ENCODE measurements at regions not wholly inside any gene's neighbourhood (a gene's known extent, or its start where the extent isn't known, plus 50 kb on each side); places are given as distances from the start of the nearest gene placed in this dataset.

DNA sequence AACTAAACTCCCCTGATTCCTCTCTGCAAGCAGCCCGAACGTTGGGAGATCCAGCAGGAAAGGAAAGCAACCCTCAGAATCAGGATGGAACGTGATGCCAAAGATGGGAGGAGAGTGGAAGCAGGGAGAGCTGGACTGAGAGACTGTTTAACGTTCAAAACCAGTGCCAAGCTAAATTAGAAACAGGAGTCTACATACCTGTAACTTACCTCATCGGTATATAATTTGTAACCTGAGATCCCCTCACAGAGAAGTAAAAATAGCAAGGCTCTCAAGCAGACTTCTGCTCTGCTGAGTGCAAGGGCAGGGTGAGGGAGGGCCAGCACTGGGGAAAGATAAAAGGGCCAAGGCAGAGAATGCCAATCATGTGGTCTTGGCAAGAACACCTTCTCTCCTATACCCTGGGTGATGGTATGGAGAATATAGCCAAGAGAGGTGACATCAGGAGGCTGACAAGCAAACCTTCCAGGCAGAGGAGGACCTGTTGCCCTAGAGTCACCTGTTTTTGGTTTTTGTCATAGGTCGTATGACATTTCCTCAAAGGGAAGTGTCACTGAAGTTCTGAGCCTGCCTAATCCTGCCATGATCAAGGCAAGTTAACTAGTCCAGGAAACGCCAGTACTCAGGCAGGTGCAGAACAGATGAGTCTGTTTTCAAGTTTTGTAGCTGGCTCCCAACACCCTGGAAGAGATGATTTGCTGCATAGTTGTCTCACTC, 472.0 kb downstream of the NFIB start:
- TF ChIP-seq, protein P1, sequence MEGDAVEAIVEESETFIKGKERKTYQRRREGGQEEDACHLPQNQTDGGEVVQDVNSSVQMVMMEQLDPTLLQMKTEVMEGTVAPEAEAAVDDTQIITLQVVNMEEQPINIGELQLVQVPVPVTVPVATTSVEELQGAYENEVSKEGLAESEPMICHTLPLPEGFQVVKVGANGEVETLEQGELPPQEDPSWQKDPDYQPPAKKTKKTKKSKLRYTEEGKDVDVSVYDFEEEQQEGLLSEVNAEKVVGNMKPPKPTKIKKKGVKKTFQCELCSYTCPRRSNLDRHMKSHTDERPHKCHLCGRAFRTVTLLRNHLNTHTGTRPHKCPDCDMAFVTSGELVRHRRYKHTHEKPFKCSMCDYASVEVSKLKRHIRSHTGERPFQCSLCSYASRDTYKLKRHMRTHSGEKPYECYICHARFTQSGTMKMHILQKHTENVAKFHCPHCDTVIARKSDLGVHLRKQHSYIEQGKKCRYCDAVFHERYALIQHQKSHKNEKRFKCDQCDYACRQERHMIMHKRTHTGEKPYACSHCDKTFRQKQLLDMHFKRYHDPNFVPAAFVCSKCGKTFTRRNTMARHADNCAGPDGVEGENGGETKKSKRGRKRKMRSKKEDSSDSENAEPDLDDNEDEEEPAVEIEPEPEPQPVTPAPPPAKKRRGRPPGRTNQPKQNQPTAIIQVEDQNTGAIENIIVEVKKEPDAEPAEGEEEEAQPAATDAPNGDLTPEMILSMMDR (IDR thresholded peaks at IDR 0.05), result no peak
- TF ChIP-seq POLR2A (IDR thresholded peaks at IDR 0.05; ENCODE audit: low read depth) (no peak), EP300 (IDR thresholded peaks at IDR 0.05) (no peak), POLR2AphosphoS5 (IDR thresholded peaks at IDR 0.05) (no peak)

Measured in esophagus muscularis mucosa (tissue), 4 donors.